Thymus (tissue), 11 donors: ENCODE measurements at regions not wholly inside any gene's neighbourhood (a gene's known extent, or its start where the extent isn't known, plus 50 kb on each side); places are given as distances from the start of the nearest gene placed in this dataset.

Experiments
- DNase-seq, 9 donors: peaks; one replicate each; pipeline ENCODE4 v3.0.0-alpha.2; 2013; ENCODE audit warnings: low spot score in 9 of 9, low read depth in 6 of 9, missing footprints in 1 of 9
- H3K27ac ChIP-seq, 2 donors: one replicate each; pipeline ENCODE4 v1.5.1; 2013; ENCODE audit warnings: control low read depth in 1 of 2, low read depth in 1 of 2, low read length in 1 of 2, mild to moderate bottlenecking in 1 of 2, moderate library complexity in 1 of 2
- H3K27me3 ChIP-seq, 2 donors: one replicate each; pipeline ENCODE4 v1.5.1; 2013; ENCODE audit warnings: low read length in 1 of 2; ENCODE audit not compliant: control insufficient read depth in 2 of 2, insufficient read depth in 1 of 2
- H3K36me3 ChIP-seq, 2 donors: one replicate each; pipeline ENCODE4 v1.5.1; 2013; ENCODE audit warnings: low read length in 1 of 2, mild to moderate bottlenecking in 1 of 2, moderate library complexity in 1 of 2; ENCODE audit not compliant: control insufficient read depth in 2 of 2, insufficient read depth in 2 of 2
- H3K4me1 ChIP-seq, 2 donors: one replicate each; pipeline ENCODE4 v1.5.1; 2013; ENCODE audit warnings: low read length in 2 of 2; ENCODE audit not compliant: control insufficient read depth in 2 of 2, insufficient read depth in 2 of 2
- H3K4me3 ChIP-seq, 2 donors: one replicate each; pipeline ENCODE4 v1.5.1; 2013; ENCODE audit warnings: low read length in 2 of 2, control low read depth in 1 of 2, mild to moderate bottlenecking in 1 of 2
- H3K9me3 ChIP-seq, 2 donors: one replicate each; pipeline ENCODE4 v1.5.1; 2013; ENCODE audit warnings: low read length in 1 of 2, mild to moderate bottlenecking in 1 of 2; ENCODE audit not compliant: control insufficient read depth in 2 of 2, insufficient read depth in 1 of 2
- WGBS: extraction: QIAGEN DNeasy Blood & Tissue Kit; methylation state at CpG from one replicate; pipeline ENCODE4 v1.1.7; 2013; 5-methylcytosine and 5-hydroxymethylcytosine counted together
- donor health status: healthy.

GRCh38 chr14:46018846-46019420, 632.6 kb downstream of the RPL10L start:
- Histone ChIP-seq H3K27ac (no peak overlapping the region), H3K4me3 (no peak overlapping the region), H3K4me1 (no peaks in the 10 kb centered on the region), H3K36me3 (no peaks in the 10 kb centered on the region), H3K9me3 (no peaks in the 10 kb centered on the region), H3K27me3 (no peaks in the 10 kb centered on the region)
- DNase-seq, result no peak
- 93% methylated on average over 1 of the region's 1 CpG for WGBS

GRCh38 chr14:46008348-46008747, 643.2 kb downstream of the RPL10L start:
- Histone ChIP-seq H3K27ac (no peak overlapping the region), H3K9me3 (peaks cover 0 to 6% of the 10 kb centered on the region in 2 donors), H3K4me1 (no peaks in the 10 kb centered on the region), H3K4me3 (no peak overlapping the region), H3K36me3 (no peaks in the 10 kb centered on the region), H3K27me3 (no peaks in the 10 kb centered on the region)
- WGBS, result 90% methylated on average over 3 of the region's 3 CpGs
- no peak for DNase-seq

DNA sequence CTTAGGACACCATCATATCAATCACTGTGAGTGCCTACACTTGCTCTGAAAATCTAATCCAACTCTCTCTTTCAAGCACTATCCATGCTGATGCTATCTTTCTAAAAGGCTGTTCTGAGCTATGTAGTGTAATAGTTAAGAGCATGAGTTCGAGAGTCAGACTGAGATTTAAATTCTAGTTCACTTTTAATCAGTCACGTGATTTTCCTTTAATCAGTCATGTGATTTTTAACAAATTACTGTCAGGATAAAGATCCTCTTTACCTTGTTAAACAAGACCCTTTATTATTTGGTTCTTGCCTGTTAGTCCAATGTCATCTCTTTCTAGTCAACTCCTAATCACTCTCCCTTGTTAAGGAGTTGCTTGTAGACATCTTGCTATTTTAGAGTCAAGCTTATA, 653.0 kb downstream of the RPL10L start:
- Histone ChIP-seq H3K27ac (no peak overlapping the region), H3K4me1 (no peaks in the 10 kb centered on the region), H3K36me3 (no peaks in the 10 kb centered on the region), H3K9me3 (peaks cover 0 to 1% of the 10 kb centered on the region in 2 donors), H3K4me3 (no peak overlapping the region), H3K27me3 (no peaks in the 10 kb centered on the region)
- 85% methylated on average over 2 of the region's 2 CpGs for WGBS
- no peak for DNase-seq

GRCh38 chr14:45990252-45990651, 661.3 kb downstream of the RPL10L start:
- Histone ChIP-seq H3K36me3 (no peaks in the 10 kb centered on the region), H3K27ac (no peak overlapping the region), H3K9me3 (peaks cover 0 to 5% of the 10 kb centered on the region in 2 donors), H3K4me1 (no peaks in the 10 kb centered on the region), H3K27me3 (no peaks in the 10 kb centered on the region), H3K4me3 (no peak overlapping the region)
- 88% methylated on average over 3 of the region's 3 CpGs for WGBS
- DNase-seq, result no peak

- H3K27ac ChIP-seq, result no peak overlapping the region
Observed at GRCh38 chr14:45976001-45976400, 675.6 kb downstream of the RPL10L start.

DNA sequence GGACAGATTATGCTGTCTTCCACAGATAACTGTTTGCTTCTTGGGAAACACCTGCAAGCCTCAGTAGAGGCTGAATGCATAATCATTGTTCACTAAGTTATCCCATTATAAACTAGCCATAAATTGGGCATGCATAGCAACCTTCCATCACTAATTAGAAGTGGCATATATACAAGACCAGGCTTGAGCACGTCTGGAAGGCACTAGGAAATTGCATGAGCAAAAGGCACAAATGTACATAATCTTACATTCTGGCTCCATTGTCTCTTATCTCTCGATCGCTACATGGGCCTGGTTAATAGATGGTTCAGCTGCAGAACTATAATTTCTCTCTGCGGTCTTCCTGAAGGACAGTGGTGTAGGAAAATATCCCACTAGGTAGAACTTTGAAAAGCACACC, 679.2 kb downstream of the RPL10L start:
- Histone ChIP-seq H3K9me3 (no peaks in the 10 kb centered on the region), H3K36me3 (no peaks in the 10 kb centered on the region), H3K27ac (no peak overlapping the region), H3K4me1 (no peaks in the 10 kb centered on the region), H3K27me3 (no peaks in the 10 kb centered on the region), H3K4me3 (no peak overlapping the region)
- no peak for DNase-seq
- 89% methylated on average over 4 of the region's 4 CpGs for WGBS

More at GRCh38 chr14:45976001-45976400, 675.6 kb downstream of the RPL10L start:
- H3K9me3 ChIP-seq, result no peaks in the 10 kb centered on the region
- no peaks in the 10 kb centered on the region for H3K27me3 ChIP-seq
- no peak for DNase-seq
- WGBS, result 87% methylated on average over 2 of the region's 2 CpGs
- no peaks in the 10 kb centered on the region for H3K4me1 ChIP-seq
- no peak overlapping the region for H3K4me3 ChIP-seq
- no peaks in the 10 kb centered on the region for H3K36me3 ChIP-seq

GRCh38 chr14:45970621-45971020, 681.0 kb downstream of the RPL10L start:
- no peaks in the 10 kb centered on the region for H3K36me3 ChIP-seq
- no peak overlapping the region for H3K27ac ChIP-seq
- no peaks in the 10 kb centered on the region for H3K4me1 ChIP-seq
- no peaks in the 10 kb centered on the region for H3K9me3 ChIP-seq
- no peak overlapping the region for H3K4me3 ChIP-seq
- H3K27me3 ChIP-seq, result no peaks in the 10 kb centered on the region
- no peak for DNase-seq
- 95% methylated on average over 1 of the region's 1 CpG for WGBS

DNA sequence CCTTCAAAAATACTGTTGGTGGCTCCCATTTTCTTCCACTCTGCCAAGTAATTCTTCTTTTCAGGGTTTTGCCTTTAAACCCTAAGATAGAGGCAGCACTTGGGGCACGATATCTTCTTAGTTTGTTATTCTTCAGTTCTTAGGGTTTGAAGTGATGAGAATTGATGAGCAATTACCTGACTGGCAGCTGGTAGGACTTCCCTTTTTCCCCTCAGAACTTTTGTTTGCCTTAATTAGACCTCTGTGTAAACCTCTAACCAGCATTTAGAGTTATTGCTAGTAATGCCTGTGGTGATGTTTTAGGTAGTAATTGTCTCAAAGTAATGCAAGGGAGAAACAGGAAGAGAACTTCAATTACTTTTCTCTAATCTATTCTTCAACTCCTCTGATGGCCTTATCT, 683.5 kb downstream of the RPL10L start:
- H3K27me3 ChIP-seq, result no peaks in the 10 kb centered on the region
- H3K9me3 ChIP-seq, result no peaks in the 10 kb centered on the region
- no peak overlapping the region for H3K4me3 ChIP-seq
- H3K27ac ChIP-seq, result no peak overlapping the region
- no peaks in the 10 kb centered on the region for H3K36me3 ChIP-seq
- DNase-seq, result no peak
- H3K4me1 ChIP-seq, result no peaks in the 10 kb centered on the region
- WGBS, result 91% methylated on average over 1 of the region's 1 CpG

- DNase-seq, result no peak
- Histone ChIP-seq H3K36me3 (no peaks in the 10 kb centered on the region), H3K4me1 (no peaks in the 10 kb centered on the region), H3K27ac (no peak overlapping the region), H3K4me3 (no peak overlapping the region), H3K9me3 (no peaks in the 10 kb centered on the region), H3K27me3 (no peaks in the 10 kb centered on the region)
- WGBS, result 83% methylated on average over 2 of the region's 2 CpGs
Observed at GRCh38 chr14:45949479-45949878, 696.5 kb upstream of the MIS18BP1 start.

DNA sequence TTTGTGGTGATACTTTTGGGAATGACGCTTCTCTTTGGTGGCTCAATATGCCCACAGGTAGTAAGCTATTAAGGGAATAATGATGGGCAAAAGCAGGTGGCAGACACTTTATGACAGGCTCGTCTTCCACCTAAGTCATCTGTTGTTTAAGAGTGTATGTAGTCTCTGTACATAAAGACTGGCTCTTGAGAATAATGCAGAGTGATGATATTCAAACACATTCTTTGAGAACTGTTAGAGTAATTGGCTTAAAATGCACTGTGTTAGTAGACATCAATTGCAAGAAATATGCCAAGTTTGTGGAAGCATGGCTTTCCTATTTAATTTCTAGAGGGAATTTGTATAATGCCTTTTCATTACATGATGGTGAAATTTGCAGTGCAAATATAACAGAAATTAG, 694.8 kb upstream of the MIS18BP1 start:
- H3K27ac ChIP-seq, result no peak overlapping the region
- no peaks in the 10 kb centered on the region for H3K36me3 ChIP-seq
- DNase-seq, result no peak
- no peaks in the 10 kb centered on the region for H3K4me1 ChIP-seq
- no peaks in the 10 kb centered on the region for H3K27me3 ChIP-seq
- H3K9me3 ChIP-seq, result no peaks in the 10 kb centered on the region
- 93% methylated on average over 2 of the region's 2 CpGs for WGBS
- no peak overlapping the region for H3K4me3 ChIP-seq
